Fibroblast of peridontal ligament (primary cell): ENCODE measurements at regions not wholly inside any gene's neighbourhood (a gene's known extent, or its start where the extent isn't known, plus 50 kb on each side); places are given as distances from the start of the nearest gene placed in this dataset.
A peak's percentile ranks its signal among the peaks of the same experiment; 100 is the strongest.

ENCODE experiments used
- DNase-seq: peaks from one replicate; pipeline ENCODE4 v3.0.0-alpha.2; 2010; ENCODE audit errors: extremely low read depth

GRCh38 chr2:238654479-238655197, 193.2 kb upstream of the TWIST2 start:
- no peak for DNase-seq

GRCh38 chr2:238655198-238655860, 192.6 kb upstream of the TWIST2 start:
- no peak for DNase-seq

DNA sequence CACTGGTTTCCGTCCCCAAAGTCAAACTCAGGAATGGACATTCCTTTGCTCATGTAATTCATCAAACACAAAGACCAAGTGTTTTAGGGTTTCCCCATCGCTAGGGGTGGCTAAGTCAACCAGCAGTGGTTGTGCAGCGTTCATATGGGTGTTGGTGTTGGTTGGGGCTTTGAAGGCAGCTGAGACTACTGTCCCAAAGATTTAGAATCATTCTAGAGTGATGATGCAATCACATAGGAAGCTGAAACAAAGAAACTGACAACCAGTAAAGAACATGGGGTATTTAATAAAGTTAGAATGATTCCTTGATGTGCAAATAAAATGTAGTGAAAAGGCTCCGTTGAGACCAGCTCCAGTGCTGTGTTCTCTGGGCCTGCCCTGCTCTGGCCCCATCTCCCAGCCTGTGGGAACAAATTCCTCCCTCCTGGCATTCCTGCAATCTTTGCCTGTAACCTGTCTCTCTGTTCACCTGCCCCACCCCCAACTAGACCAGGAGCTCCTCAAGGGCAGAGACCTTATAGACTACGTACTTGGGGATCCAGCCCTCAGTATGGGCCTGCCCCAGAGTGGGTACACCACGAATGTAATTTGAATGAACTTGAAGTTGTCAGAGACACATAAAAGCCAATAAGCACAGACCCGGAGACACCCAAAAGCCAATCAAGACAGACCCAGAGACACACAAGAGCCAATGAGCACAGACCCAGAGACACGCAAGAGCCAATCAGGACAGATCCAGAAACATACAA, 191.7 kb upstream of the TWIST2 start:
- DNase-seq, result no peak

- DNase-seq, result no peak
Measured at GRCh38 chr2:238657132-238658053, 190.5 kb upstream of the TWIST2 start.

DNA sequence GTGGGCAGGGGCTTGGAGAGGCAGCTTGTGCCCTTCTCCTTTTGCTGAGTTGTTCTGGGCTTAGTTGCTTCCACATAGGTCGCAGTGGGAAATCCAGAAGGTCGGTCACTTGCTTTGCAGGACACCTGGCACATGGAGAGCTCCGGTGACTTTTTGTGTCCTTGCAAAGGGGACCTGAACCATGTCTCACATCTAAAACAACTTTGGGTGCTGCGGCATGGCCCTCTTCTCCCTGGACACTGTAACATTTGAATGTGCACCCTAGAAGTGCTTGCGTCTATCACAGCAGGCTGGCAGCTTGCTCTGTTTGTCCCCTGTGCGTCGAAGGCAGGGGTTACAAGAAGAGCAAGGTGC, 189.9 kb upstream of the TWIST2 start:
- no peak for DNase-seq

DNA sequence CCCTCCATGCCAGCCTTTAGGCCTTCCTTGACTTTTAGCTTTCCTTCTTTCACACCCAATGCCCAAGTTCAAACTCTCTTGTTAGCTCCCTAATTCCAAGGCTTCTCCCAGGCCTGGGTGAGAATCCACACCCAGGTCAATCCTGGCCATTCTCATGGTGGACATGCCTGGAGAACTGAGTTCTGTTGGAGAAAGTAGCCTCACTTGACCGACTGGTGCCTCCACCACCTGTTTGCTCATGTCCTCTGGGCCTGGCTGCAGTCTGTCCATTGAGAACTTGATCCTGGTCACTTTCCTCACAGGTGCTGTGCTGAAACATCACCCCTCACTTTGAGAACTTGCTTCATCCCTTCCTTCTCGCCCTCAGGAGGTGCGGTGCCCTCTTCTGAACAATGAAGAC, 189.1 kb upstream of the TWIST2 start:
- no peak for DNase-seq

GRCh38 chr2:238659231-238659630, 188.7 kb upstream of the TWIST2 start:
- no peak for DNase-seq

DNA sequence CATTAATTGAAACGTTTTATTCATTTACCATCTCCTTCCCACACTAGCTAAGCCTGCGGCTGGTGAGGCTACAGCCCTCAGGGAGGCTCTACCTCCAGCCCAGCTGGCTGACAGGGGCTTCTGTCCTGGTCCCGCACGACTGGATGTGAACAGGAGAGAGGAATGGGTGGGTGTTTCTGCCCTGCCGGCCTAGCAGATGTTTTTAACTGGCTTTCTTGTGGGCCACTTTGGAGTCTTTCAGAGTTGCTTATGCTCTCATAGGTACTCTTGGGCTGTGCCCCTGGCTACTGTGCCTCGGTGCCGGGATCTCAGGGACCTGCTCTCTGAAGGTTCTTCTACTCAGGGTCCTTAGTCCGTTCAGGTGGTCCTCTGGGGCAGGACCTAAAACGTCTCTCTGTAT, 184.3 kb upstream of the TWIST2 start:
- no peak for DNase-seq

DNA sequence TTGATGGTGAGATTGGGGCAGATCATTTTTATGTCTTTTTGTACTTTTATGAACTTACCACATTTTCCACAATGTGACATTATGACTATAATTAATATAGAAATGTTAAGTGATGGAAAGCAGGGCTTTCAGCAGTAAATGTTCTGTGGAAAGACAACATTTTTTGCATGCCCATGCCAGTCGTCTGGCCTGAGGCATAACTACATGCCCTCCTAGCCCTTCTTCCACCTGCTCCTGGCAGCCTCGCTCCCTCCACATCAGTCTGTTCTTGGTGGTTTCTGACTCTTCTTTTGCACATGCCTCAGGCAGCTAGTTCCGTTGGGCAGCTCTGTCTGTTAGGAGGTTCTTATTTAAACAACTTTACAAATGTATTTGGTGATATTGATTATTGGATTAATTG, 182.0 kb upstream of the TWIST2 start:
- no peak for DNase-seq

GRCh38 chr2:238666543-238666942, 181.3 kb upstream of the TWIST2 start:
- no peak for DNase-seq

GRCh38 chr2:238667008-238667407, 180.9 kb upstream of the TWIST2 start:
- peak; percentile 21 for DNase-seq

DNA sequence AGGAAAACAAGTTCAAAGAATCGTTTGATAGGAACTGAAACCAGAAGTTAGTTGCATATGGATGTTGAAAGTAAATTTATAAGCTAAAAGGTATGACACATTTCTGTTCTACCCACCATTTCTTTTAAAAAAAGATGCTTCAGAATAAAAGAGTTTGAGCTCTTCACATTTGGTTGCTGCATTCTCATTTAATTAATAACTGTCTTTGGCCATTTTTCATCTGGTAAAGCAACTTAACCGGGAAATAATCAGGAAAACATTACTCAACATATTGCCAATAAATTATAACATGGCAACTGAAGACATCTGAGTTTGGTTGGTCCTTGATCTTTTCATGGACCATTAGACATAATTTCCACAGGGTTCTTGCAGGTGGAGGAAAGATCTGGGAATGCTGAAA, 180.2 kb upstream of the TWIST2 start:
- DNase-seq, result no peak

DNA sequence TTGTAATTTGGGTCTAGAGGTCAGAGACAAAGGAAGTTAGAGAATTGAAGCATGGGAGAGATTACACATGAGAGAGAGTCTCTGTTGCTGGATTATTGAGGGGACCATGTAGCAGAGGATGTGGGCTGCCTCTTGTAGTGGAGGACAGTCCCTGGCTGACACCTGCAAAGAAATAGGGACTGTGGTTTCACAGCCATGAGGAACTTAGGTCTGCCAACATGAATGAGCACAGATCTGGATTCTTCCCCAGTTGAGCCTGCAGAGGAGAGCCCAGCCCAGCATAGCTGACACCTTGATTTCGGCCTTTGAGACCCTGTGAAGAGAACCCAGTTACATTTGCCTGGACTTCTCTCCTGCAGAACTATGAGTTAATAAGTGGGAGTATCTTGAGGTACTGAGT, 179.5 kb upstream of the TWIST2 start:
- DNase-seq, result no peak

DNA sequence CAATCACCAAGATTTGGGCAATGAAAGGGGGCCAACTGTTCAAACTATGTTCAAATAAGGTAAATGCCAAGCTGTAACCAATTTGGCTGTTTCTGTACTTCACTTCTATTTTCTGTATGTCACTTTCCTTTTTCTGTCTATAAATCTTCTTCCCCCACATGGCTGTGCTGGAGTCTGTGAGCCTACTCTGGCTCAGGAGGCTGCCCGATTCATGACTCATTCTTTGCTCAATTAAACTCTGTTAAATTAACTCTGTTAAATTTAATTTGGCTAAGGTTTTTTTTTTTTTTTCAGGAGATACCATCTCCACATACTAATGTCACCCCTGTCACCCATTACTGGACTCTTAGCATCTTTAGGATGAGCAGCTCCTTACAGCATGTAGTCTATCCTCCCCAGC, 178.8 kb upstream of the TWIST2 start:
- no peak for DNase-seq

GRCh38 chr2:238669581-238670080, 178.3 kb upstream of the TWIST2 start:
- no peak for DNase-seq

DNA sequence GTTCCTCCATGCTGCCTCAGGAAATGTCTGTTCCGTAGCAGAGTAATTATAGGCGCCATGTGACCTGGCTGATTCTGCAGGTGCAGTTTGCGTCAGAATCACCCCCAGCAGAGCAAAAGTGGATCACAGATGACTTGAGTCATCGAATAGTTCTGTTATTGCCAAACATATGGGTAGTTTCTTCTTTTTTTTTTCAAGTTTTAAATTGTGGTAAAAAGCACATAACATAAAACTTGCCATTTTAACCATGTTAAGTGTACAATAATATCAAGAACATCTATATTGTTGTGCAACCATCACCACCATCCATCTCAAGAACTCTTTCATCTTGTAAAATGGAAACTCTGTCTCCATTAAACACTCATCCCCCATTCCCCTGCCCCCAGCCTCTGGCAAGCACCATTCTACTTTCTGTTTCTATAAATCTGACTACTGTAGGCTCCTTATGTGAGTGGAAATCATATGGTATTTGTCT, 177.7 kb upstream of the TWIST2 start:
- DNase-seq, result peak; percentile 19

GRCh38 chr2:238682536-238682935, 165.3 kb upstream of the TWIST2 start:
- no peak for DNase-seq

DNA sequence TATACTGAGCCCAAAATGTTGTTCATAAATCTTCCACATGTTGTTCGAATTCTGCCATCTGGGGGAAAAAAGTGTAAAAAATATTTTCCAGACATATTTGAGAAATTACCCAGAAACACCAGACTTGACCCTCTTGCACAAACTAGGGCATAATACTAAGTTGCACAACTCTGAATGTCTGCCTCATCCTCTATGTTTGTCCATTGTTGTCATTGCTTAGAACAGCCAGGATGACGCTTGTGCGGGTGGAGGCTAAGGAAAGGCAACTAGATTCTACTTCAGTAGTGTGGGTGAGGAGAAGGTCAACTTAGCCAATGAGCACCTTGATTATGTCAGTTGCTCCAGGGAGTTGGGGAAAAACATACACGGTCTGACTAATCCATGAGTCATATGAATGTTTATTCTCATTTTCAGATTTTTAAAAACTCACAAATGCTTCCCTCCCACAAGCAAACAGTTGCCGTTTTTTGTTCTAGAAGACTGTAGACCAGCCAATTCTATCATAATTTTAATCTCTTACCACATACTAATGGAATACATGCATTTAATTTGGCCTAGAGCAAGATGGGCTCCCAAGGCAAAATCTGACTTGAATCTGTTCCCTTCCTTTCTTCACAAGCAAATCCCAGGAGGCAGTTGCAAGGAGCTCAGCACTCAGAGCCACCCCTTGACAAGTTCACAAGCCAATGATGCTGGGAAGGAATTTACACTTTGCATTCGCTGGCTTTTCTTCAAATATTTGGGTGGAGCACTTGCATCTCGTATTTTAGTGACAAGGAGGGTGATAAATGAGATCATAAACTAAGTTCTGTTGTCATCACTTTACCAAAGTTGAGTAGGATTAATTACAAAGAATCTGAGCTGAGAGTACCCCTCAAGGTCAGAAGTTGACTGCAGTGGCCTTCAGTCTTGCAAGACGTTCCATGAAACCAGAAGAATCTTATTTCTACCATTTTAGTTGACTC, 163.2 kb upstream of the TWIST2 start:
- peak; percentile 96 for DNase-seq

DNA sequence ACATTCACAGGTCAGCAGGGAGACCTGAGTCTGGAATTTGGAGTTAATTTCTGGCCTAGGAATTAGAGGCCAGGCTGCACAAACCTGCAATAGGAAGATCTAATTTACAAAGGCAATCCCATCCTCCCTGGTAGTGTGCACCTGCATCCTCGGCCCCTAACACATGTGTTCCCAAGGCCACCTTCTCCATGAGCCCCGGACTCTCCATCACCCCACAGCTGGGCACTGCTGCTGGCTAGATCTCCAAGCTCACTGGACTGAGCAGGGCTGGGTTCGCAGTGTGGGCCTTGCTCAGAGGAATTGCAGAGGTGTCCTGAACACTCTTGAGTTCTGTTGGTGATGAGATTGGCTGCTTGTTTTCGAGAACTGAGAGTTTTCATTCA, 162.6 kb upstream of the TWIST2 start:
- DNase-seq, result no peak

DNA sequence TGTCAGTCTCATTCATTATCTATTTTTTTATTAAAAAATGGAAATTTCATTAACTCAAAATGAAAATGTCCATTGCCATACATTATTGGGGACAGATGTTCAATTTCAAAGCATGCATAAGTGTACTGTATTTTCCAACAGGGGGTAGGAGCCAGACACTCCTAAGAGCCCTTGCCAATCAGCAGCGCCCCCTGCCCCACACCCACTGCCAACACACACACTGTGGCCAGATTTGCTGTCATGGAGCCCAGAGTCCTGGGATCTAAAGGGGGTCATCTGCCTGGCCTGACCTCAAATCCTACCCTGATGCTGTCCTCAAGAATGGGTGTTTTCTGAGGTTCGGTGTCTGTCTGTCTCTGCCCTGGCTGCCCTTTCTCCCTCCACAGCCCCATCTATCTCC, 162.2 kb upstream of the TWIST2 start:
- no peak for DNase-seq

GRCh38 chr2:238686223-238686622, 161.7 kb upstream of the TWIST2 start:
- DNase-seq, result no peak
